HG02610 (cell line): ENCODE measurements at regions not wholly inside any gene's neighbourhood (a gene's known extent, or its start where the extent isn't known, plus 50 kb on each side); places are given as distances from the start of the nearest gene placed in this dataset.
"Not testable (repeated sequence)": the region's sequence is repeated elsewhere in the genome, so short reads cannot be mapped to it uniquely, and the experiment has no call there.

Experiments used
- ATAC-seq: cut with Tn5 transposase; IDR thresholded peaks from one replicate; pipeline ENCODE4 v1.9.1; 2021; ENCODE audit warnings: mild to moderate bottlenecking, moderate library complexity; ENCODE audit not compliant: unreplicated experiment

GRCh38 chr7:138363721-138364120 lies 96.3 kb upstream of the TRIM24 start:
- ATAC-seq = no peak

- not testable (repeated sequence) for ATAC-seq
These were observed 93.9 kb upstream of the TRIM24 start for GRCh38 chr7:138366137-138366536.

- not testable (repeated sequence) for ATAC-seq
These were observed 93.4 kb upstream of the TRIM24 start for GRCh38 chr7:138366676-138367075.

DNA sequence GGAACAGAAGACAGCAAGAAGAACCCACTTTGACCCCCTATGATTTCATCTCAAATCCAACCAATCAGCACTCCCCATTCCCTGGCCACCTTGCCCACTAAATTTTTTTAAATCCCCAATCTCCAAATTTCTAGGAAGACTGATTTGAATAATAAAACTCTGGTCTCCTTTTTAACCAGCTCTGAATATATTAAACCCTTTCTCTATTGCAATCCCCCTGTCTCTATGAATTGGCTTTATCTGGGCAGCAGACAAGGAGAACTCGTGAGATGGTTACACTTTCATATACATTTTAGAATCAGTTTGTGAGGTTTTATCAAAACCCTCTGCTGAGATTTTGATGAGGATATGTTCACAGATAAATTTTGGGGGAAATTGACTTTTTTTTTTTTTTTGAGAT lies 90.3 kb upstream of the TRIM24 start:
- ATAC-seq = no peak

- ATAC-seq = no peak
These were observed 89.1 kb upstream of the TRIM24 start for GRCh38 chr7:138370956-138371355.

- ATAC-seq = no peak
These were observed 85.9 kb upstream of the TRIM24 start for GRCh38 chr7:138374119-138374693.

DNA sequence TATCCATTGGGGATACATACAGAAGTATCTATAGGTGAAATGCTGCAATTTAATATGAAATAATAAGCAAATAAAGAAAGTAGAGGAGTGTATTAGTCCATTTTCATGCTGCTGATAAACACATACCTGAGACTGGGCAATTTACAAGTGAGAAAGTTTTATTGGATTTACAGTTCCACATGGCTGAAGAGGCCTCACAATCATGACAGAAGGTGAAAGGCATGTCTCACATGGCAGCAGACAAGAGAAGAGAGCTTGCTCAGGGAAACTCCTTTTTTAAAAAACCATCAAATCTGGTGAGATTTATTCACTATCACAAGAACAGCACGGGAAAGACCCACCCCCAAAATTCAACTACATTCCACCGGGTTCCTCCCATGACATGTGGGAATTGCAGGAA lies 82.8 kb upstream of the TRIM24 start:
- ATAC-seq = no peak

DNA sequence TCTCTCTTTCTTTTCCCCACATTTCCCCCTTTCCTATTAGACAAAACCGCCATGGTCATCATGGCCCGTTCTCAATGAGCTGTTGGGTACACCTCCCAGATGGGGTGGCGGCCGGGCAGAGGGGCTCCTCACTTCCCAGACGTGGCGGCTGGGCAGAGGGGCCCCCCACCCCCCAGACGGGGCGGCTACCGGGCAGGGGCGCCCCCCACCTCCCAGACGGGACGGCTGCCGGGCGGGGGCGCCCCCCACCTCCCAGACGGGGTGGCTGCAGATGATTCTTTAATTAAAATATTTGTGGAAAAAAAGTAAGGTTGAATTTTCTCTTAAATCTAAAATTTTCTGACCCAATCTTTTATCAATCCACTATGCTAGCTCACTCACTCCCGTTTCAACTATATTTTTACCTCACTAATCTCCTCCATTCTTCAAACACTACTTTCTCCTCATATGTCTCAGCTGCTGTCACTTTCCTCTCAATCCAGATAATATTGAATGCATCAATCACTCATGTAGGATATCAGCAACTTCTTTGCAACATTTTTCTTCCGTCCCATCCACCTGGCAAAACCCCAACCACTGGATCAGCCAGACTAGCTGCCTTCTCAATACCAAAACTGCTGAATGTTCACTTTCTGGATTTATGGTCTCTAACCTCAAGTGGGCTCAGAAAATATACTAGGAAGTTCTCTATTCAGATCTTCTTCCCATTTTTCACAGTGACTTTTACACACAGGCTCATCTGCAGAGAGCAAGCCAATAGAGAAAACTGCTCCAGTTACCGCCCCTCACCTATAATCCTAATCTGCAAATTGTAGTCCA lies 81.1 kb upstream of the TRIM24 start:
- ATAC-seq = no peak

DNA sequence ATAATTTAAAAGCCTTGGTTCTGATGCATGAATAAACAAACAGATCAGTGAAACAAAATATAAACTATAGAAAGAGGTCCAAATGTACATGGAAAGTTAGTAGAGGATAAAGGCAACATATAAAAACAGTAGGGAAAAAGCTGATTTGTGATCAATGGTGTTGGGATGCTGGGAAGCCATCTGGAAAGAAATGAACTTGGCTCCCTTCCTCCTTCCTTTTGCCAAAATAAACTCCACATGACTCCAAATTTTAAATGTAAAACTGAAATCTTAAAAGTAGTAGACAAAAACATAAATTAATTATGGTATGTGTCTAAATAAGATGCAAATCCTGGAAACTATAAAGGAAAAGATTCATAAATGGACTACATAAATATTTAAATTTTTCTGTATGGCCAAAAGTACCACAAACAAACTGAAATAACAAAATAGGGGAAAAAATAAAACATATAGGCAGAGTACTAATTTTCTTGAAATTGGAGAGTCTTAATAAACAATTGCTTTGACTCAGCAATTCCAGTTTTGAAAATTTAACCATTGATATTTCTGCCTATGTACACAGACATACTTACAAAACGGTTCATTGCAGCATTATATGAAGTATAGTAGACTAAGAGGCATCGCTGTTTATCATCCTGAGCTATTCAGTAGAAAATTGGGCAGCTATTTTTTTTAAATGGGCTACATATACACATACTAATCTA lies 77.0 kb upstream of the TRIM24 start:
- ATAC-seq = no peak

DNA sequence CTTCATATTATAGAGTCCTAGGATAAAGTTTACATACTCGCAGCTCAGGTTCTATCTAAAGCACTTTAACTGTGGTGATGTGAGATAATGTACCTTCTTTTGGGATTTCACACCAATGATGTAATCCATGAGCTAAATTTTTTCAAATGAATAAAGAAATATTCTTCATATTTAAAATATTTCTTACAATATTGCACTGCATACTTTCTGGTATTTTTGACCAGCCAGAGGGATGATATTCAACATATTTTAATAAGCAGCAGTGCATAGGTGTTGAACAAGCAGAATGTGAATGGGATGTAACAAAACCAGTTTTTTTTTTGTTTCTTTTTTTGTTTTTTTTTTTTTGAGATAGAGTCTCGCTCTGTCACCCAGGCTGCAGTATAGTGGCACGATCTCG lies 73.2 kb upstream of the TRIM24 start:
- ATAC-seq = no peak

GRCh38 chr7:138387755-138388475 lies 72.1 kb upstream of the TRIM24 start:
- ATAC-seq = no peak

- ATAC-seq = no peak
These were observed 71.2 kb upstream of the TRIM24 start for GRCh38 chr7:138388673-138389491.

DNA sequence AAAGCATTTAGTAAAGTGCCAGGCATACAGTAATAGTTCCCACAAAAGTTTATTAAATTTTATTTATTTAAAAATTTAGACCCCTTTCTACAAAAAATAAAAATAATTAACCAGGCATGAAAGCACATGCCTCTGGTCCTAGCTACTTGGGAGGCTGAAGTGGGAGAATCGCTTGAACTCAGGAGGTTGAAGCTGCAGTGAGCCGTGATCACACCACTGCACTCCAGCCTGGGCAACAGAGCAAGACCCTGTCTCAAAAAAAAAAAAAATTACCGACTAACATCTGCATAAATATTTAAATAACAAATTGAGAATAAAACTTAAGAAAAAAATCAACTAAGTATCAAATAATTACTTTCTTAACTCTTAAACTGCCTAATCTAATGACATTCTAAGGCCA lies 64.3 kb upstream of the TRIM24 start:
- no peak for ATAC-seq

DNA sequence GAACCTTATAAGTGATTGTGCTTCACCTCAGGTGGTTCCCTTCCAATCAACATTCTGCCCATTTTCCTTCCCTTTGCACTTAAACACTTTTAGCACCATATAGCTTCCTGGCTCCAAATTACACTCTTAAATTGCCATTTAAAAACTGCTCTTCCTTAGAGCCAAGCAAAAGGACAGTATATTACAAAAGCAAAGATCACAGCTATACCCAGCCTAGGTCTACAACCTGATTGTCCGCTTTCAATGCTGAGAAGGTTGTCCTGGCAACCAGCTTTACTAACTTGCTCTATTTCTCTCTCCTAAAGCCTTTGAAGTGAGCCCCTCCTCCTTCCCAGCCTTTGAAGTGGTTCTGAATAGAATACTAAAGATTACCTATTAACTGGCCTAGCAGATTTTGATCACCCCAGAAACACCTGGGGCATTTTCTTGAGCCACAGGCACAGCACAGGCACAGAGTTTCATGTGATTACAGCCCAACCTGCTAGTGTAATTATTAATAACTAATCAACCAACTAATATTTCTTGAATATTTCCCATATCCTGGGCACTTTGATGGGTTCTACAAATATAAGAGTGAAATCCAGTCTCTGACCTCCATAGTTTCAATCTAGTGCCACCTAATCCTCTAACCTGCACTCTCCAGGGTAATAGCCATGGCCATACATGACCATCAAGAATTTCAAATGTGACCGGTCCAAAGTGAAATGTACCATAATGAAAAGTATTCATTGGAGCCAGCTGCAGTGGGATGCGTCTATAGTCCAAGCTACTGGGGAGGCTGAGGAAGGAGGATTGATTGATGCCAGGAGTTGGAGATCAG lies 63.6 kb upstream of the TRIM24 start:
- ATAC-seq = peak; percentile 97

DNA sequence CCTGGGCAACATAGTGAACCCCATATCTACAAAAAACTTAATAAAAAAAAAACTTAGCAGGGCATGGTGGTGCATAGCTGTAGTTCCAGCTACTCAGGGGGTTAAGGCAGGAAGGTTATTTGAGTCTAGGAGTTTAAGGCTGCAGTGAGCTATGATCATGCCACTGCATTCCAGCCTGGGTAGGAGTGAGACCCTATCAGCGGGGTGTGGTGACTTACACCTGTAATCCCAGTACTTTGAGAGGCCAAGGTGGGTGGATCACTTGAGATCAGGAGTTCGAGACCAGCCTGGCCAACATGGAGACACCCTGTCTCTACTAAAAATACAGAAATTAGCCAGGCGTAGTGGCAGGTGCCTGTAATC lies 63.0 kb upstream of the TRIM24 start:
- ATAC-seq = not testable (repeated sequence)

GRCh38 chr7:138398857-138399256 lies 61.2 kb upstream of the TRIM24 start:
- ATAC-seq = no peak

- ATAC-seq = no peak
These were observed 59.6 kb upstream of the TRIM24 start for GRCh38 chr7:138400400-138400886.

GRCh38 chr7:138402749-138403148 lies 57.3 kb upstream of the TRIM24 start:
- no peak for ATAC-seq

DNA sequence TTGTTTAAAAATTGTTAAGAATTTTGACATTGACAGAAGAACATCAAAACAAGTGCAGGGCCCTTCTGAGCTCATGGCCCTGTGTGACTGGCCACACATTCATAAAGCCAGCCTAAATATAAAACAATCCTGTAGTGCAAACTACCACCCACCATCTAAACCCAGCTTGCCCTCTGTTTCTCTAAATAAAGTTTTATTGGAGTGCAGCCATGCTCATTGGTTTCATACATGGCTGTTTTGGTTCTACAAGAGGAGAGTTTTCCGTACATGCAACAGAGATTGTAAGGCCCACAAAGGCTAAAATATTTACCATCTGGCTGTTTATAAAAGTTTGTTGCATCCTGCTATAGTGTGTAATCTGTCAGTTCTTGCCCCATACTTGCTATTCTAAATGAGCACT lies 54.6 kb upstream of the TRIM24 start:
- ATAC-seq = no peak

DNA sequence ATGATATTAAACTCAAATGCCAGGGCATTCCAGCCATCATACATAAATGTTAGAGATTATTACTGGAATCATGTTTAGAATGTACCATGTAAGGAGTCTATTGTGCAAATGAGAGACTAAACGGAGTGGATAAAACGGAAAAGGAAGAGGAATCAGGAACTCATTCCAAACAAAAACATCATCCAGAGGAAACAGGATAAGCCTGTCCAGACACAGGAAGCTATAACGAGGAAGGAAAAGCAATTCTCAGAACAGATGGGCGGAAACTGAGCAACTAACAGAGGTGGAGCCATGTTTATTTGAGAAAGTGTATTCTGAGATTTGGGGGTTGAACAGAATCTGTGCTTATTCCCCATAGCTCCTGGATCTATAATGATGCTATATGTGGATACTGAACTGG lies 52.3 kb upstream of the TRIM24 start:
- no peak for ATAC-seq
